K562 (cell line): ENCODE measurements at regions not wholly inside any gene's neighbourhood (a gene's known extent, or its start where the extent isn't known, plus 50 kb on each side); places are given as distances from the start of the nearest gene placed in this dataset.

Experiments
- ATAC-seq: fragments of 200-7000 bp; cut with Tn5 transposase; 3 replicates; pipeline ENCODE4 v1.9.1; 2020; ENCODE audit warnings: moderate library complexity
- BruUV-seq: library from RNA; stranded (reverse); fragments of 400-500 nt; replicated peaks from 2 replicates; lab custom pipeline; 2021; lab: Mats Ljungman, UMichigan
- CTCF ChIA-PET: fragments of 300-600 bp; formaldehyde crosslinking; extraction: SDS; loops from one replicate; lab custom pipeline; 2021; ENCODE audit warnings: low intra/inter-chr PET ratio; lab: Yijun Ruan, JAX
- POLR2A ChIA-PET: fragments of 300-600, 350-650 bp; sonication (Branson Sonifier 250); formaldehyde crosslinking; extraction: SDS; loops from one replicate; lab custom pipeline; 2021; ENCODE audit warnings: antibody characterized with exemption, inconsistent platforms; lab: Yijun Ruan, JAX
- DNase-seq, 4 experiments: peaks; one replicate each; pipeline versions ENCODE4 v3.0.0 to v3.0.0-alpha.2; 2011 to 2018; ENCODE audit warnings: low spot score in 3 of 4, mixed read lengths in 3 of 4; ENCODE audit errors: extremely low read depth in 1 of 4
- FAIRE-seq: peaks from 2 replicates; lab custom pipeline; 2011; peaks lifted over from hg19 to GRCh38; lab: Jason Lieb, UNC
- H2AFZ ChIP-seq: 2 replicates; pipeline ENCODE4 v1.6.0; 2011; ENCODE audit warnings: low read depth, low read length, control low read depth, inconsistent platforms
- H3K27ac ChIP-seq: fragments of 200-600 bp; 3 replicates; pipeline ENCODE4 v1.8.0; 2011; ENCODE audit warnings: low read depth, mild to moderate bottlenecking, control low read depth, inconsistent platforms, low read length, moderate library complexity, mixed read lengths; ENCODE audit errors: extremely low read depth
- H3K27me3 ChIP-seq, 2 experiments: fragments of 300-600 bp in 1 of 2; 2 replicates in 1 of 2; 3 replicates in 1 of 2; pipeline versions ENCODE4 v1.6.0 to v1.8.0; 2011; ENCODE audit warnings: inconsistent platforms in 2 of 2, low read length in 2 of 2, mild to moderate bottlenecking in 1 of 2, mixed read lengths in 1 of 2, moderate library complexity in 1 of 2; ENCODE audit not compliant: control insufficient read depth in 2 of 2, insufficient read depth in 2 of 2
- H3K36me3 ChIP-seq: fragments of 300-600 bp; 3 replicates; pipeline ENCODE4 v1.8.0; 2011; ENCODE audit warnings: mild to moderate bottlenecking, low read length, inconsistent platforms; ENCODE audit not compliant: control insufficient read depth, insufficient read depth
- H3K4me1 ChIP-seq, 2 experiments: fragments of 200-600 bp in 1 of 2; replicated peaks in 1 of 2; 2 replicates in 1 of 2; 3 replicates in 1 of 2; pipeline versions ENCODE4 v1.5.1 to v1.8.0; 2011; ENCODE audit warnings: inconsistent platforms in 2 of 2, low read length in 2 of 2, mild to moderate bottlenecking in 1 of 2, mixed read lengths in 1 of 2, moderate library complexity in 1 of 2; ENCODE audit not compliant: control insufficient read depth in 2 of 2, insufficient read depth in 2 of 2
- H3K4me2 ChIP-seq: 2 replicates; pipeline ENCODE4 v1.6.1; 2011; ENCODE audit warnings: low read length, control low read depth, inconsistent platforms, mixed read lengths; ENCODE audit not compliant: insufficient read depth
- H3K4me3 ChIP-seq: fragments of 200-600 bp; sonication (generic), shearing (Covaris generic); 2 replicates; pipeline ENCODE4 v1.5.1; 2016; ENCODE audit warnings: control low read depth, inconsistent platforms
- H3K79me2 ChIP-seq: fragments of 200-600 bp; 3 replicates; pipeline ENCODE4 v1.8.0; 2011; ENCODE audit warnings: low read length, inconsistent platforms; ENCODE audit not compliant: control insufficient read depth, insufficient read depth
- H3K9ac ChIP-seq, 2 experiments: 2 replicates each; pipeline versions ENCODE4 v1.6.0 to v1.6.1; 2011; ENCODE audit warnings: low read depth in 2 of 2, low read length in 2 of 2, control low read depth in 1 of 2, inconsistent platforms in 1 of 2, mild to moderate bottlenecking in 1 of 2, mixed read lengths in 1 of 2; ENCODE audit not compliant: insufficient read depth in 1 of 2
- H3K9me1 ChIP-seq: one replicate; pipeline ENCODE4 v1.6.0; 2011; ENCODE audit warnings: inconsistent platforms, mild to moderate bottlenecking, low read length, moderate library complexity; ENCODE audit not compliant: control insufficient read depth, insufficient read depth
- H3K9me3 ChIP-seq: replicated peaks from 2 replicates; pipeline ENCODE4 v1.5.1; 2011; ENCODE audit warnings: low read depth, low read length, inconsistent platforms; ENCODE audit not compliant: control insufficient read depth, insufficient read depth
- H4K20me1 ChIP-seq: replicated peaks from 2 replicates; pipeline ENCODE4 v1.6.1; 2011; ENCODE audit warnings: low read length, inconsistent platforms, mixed read lengths; ENCODE audit not compliant: control insufficient read depth, insufficient read depth
- HCFC1 ChIP-seq: IDR thresholded peaks from 2 replicates; pipeline ENCODE4 v1.6.1; 2012; ENCODE audit warnings: low read depth, low read length, improper control_type of control experiment
- LARP7 ChIP-seq: fragments of 450-650 bp; IDR thresholded peaks from 2 replicates; pipeline ENCODE4 v1.6.1; 2016
- RERE ChIP-seq: sonication (generic); formaldehyde crosslinking; IDR thresholded peaks from 2 replicates; pipeline ENCODE4 v1.8.0; 2023; ENCODE audit warnings: missing genetic modification reagents, mild to moderate bottlenecking, borderline replicate concordance
- ZFP36 ChIP-seq: fragments of 150-350 bp; IDR thresholded peaks from 2 replicates; pipeline ENCODE4 v1.6.1; 2018; ENCODE audit warnings: low read length, low read depth; ENCODE audit not compliant: partially characterized antibody
- WGBS: fragments of 100-300 bp; shearing (Covaris generic); methylation state at CpG from one replicate; pipeline ENCODE4 v1.1.6; 2016; ENCODE audit warnings: low coverage, mixed read lengths; ENCODE audit not compliant: insufficient coverage; ENCODE audit errors: missing lambda C conversion rate; 5-methylcytosine and 5-hydroxymethylcytosine counted together
- in situ Hi-C: fragments of 300-500 bp; cut with MboI; formaldehyde crosslinking; loops from 4 replicates; pipeline ENCODE4 v1.15.0; 2018; ENCODE audit warnings: inconsistent platforms, mixed read lengths
- intact Hi-C: fragments of 100-400 bp; cut with micrococcal nuclease; formaldehyde crosslinking; loops from 2 replicates; pipeline ENCODE4 v1.14.2; 2022

GRCh38 chr18:37986665-37987064 lies 421.1 kb upstream of the CELF4 start:
- H4K20me1 ChIP-seq = no peaks in the 10 kb centered on the region
- 0% methylated on average over 4 of the region's 4 CpGs for WGBS
- no peak for TF ChIP-seq LARP7
- TF ChIP-seq, all 486 proteins: peak for 0
- CTCF ChIA-PET = no interaction called here
- Histone ChIP-seq H3K4me2 (no peak overlapping the region), H3K4me3 (no peak overlapping the region), H2AFZ (no peak overlapping the region), H3K9me1 (no peaks in the 10 kb centered on the region), H3K79me2 (no peaks in the 10 kb centered on the region), H3K27ac (no peak overlapping the region), H3K9me3 (no peaks in the 10 kb centered on the region; the same call in 1 of the 2 replicates), H3K27me3 (no peaks in the 10 kb centered on the region), H3K9ac (no peak overlapping the region), H3K36me3 (no peaks in the 10 kb centered on the region), H3K4me1 (no peaks in the 10 kb centered on the region)
- POLR2A ChIA-PET = no interaction called here
- no TSS peak for BruUV-seq
- ATAC-seq (no peak), DNase-seq (no peak), FAIRE-seq (no peak)
- intact Hi-C loops = no loop called here
- in situ Hi-C loops = no loop called here

- no peak overlapping the region for H3K4me3 ChIP-seq
- ChIA-PET CTCF (no interaction called here), POLR2A (no interaction called here)
- WGBS = 3% methylated on average over 5 of the region's 5 CpGs
- DNase-seq (no peak), ATAC-seq (no peak), FAIRE-seq (no peak)
- in situ Hi-C loops (no loop called here), intact Hi-C loops (no loop called here)
- no peak overlapping the region for H3K4me2 ChIP-seq
- H3K9ac ChIP-seq = no peak overlapping the region
- no peaks in the 10 kb centered on the region for H3K36me3 ChIP-seq
- H3K79me2 ChIP-seq = no peaks in the 10 kb centered on the region
- no peaks in the 10 kb centered on the region for H3K9me1 ChIP-seq
- TF ChIP-seq HCFC1 (no peak), ZFP36 (no peak), RERE (CRISPR knock-in tag) (no peak)
- H3K9me3 ChIP-seq = no peaks in the 10 kb centered on the region
- H3K27ac ChIP-seq = no peak overlapping the region
- no peak overlapping the region for H2AFZ ChIP-seq
- H3K4me1 ChIP-seq = no peaks in the 10 kb centered on the region
- no peaks in the 10 kb centered on the region for H3K27me3 ChIP-seq
- no TSS peak for BruUV-seq
- no peaks in the 10 kb centered on the region for H4K20me1 ChIP-seq
Observed at GRCh38 chr18:37985126-37985525, 419.5 kb upstream of the CELF4 start.
